Keratinocyte (primary cell): ENCODE measurements at regions not wholly inside any gene's neighbourhood (a gene's known extent, or its start where the extent isn't known, plus 50 kb on each side); places are given as distances from the start of the nearest gene placed in this dataset.

Experiments
- DNase-seq: peaks from one replicate; pipeline ENCODE4 v3.0.0-alpha.2; 2011; ENCODE audit warnings: low read depth, missing footprints, low spot score
- FAIRE-seq: peaks from 2 replicates; lab custom pipeline; 2011; peaks lifted over from hg19 to GRCh38; lab: Jason Lieb, UNC
- H2AFZ ChIP-seq: 2 replicates; pipeline ENCODE4 v1.6.0; 2012; ENCODE audit warnings: low read length, control low read depth, inconsistent platforms; ENCODE audit not compliant: control insufficient read depth
- H3K27ac ChIP-seq: 2 replicates; pipeline ENCODE4 v1.5.1; 2011; ENCODE audit warnings: low read length; ENCODE audit not compliant: control insufficient read depth, insufficient read depth
- H3K27me3 ChIP-seq: 3 replicates; pipeline ENCODE4 v1.6.0; 2011; ENCODE audit warnings: low read length; ENCODE audit not compliant: control insufficient read depth, insufficient read depth; ENCODE audit errors: extremely low read depth
- H3K36me3 ChIP-seq, 2 experiments: 2 replicates in 1 of 2; 3 replicates in 1 of 2; pipeline ENCODE4 v1.5.1; 2011; ENCODE audit warnings: low read length in 2 of 2, mild to moderate bottlenecking in 1 of 2; ENCODE audit not compliant: control insufficient read depth in 2 of 2, insufficient read depth in 2 of 2; ENCODE audit errors: extremely low read depth in 1 of 2
- H3K4me1 ChIP-seq: 3 replicates; pipeline ENCODE4 v1.5.1; 2011; ENCODE audit warnings: low read length; ENCODE audit not compliant: control insufficient read depth, insufficient read depth; ENCODE audit errors: extremely low read depth
- H3K4me2 ChIP-seq: 3 replicates; pipeline ENCODE4 v1.6.0; 2011; ENCODE audit warnings: low read depth, low read length; ENCODE audit not compliant: control insufficient read depth, insufficient read depth; ENCODE audit errors: extremely low read depth
- H3K4me3 ChIP-seq, 3 experiments: fragments of 200-600 bp in 1 of 3; sonication (generic) in 1 of 3; 2 replicates in 2 of 3; 3 replicates in 1 of 3; pipeline ENCODE4 v1.5.1; 2011 to 2016; ENCODE audit warnings: low read length in 3 of 3, mild to moderate bottlenecking in 3 of 3, control low read depth in 2 of 3, inconsistent platforms in 1 of 3, low read depth in 1 of 3, mixed read lengths in 1 of 3, mixed run types in 1 of 3, moderate library complexity in 1 of 3; ENCODE audit not compliant: control insufficient read depth in 2 of 3, insufficient read depth in 2 of 3; ENCODE audit errors: extremely low read depth in 1 of 3
- H3K79me2 ChIP-seq: 2 replicates; pipeline ENCODE4 v1.6.0; 2012; ENCODE audit warnings: low read length; ENCODE audit not compliant: control insufficient read depth, insufficient read depth
- H3K9ac ChIP-seq: 3 replicates; pipeline ENCODE4 v1.6.0; 2011; ENCODE audit warnings: low read length; ENCODE audit not compliant: control insufficient read depth, insufficient read depth; ENCODE audit errors: extremely low read depth
- H3K9me1 ChIP-seq: 3 replicates; pipeline ENCODE4 v1.6.0; 2011; ENCODE audit warnings: low read length; ENCODE audit not compliant: control insufficient read depth, insufficient read depth; ENCODE audit errors: extremely low read depth
- H3K9me3 ChIP-seq: 2 replicates; pipeline ENCODE4 v1.5.1; 2012; ENCODE audit warnings: low read depth, low read length; ENCODE audit not compliant: control insufficient read depth
- H4K20me1 ChIP-seq: 3 replicates; pipeline ENCODE4 v1.6.0; 2011; ENCODE audit warnings: low read length; ENCODE audit not compliant: control insufficient read depth, insufficient read depth; ENCODE audit errors: extremely low read depth
- CTCF ChIP-seq, 3 experiments: IDR thresholded peaks in 1 of 3; conservative IDR thresholded peaks in 1 of 3; optimal IDR thresholded peaks in 1 of 3; 2 replicates in 2 of 3; 3 replicates in 1 of 3; pipeline versions ENCODE3 to v1.5.1; 2011; ENCODE audit warnings: low read length in 3 of 3, mild to moderate bottlenecking in 3 of 3, moderate library complexity in 2 of 3, control low read depth in 1 of 3, inconsistent platforms in 1 of 3; ENCODE audit not compliant: insufficient read depth in 2 of 3; ENCODE audit errors: extremely low read depth in 1 of 3
- EZH2 ChIP-seq: IDR thresholded peaks from one replicate; pipeline ENCODE4 v1.6.1; 2012; ENCODE audit warnings: inconsistent platforms, mild to moderate bottlenecking, low read length, moderate library complexity
- dilution Hi-C: fragments of 300-500 bp; cut with MboI; formaldehyde crosslinking; loops from one replicate; pipeline ENCODE4 v1.7.0; 2020; ENCODE audit warnings: low sequenced_read_pairs; ENCODE audit not compliant: extremely low pct_ligation_motif_present

GRCh38 chr2:15766911-15767597 lies 173.3 kb upstream of the MYCN start:
- Histone ChIP-seq H4K20me1 (no peaks in the 10 kb centered on the region), H3K9me3 (no peaks in the 10 kb centered on the region), H3K27ac (no peak overlapping the region), H3K36me3 (no peaks in the 10 kb centered on the region), H3K9ac (no peak overlapping the region), H3K79me2 (no peaks in the 10 kb centered on the region), H3K4me2 (no peak overlapping the region), H2AFZ (no peak overlapping the region), H3K9me1 (no peaks in the 10 kb centered on the region), H3K4me3 (no peak overlapping the region), H3K27me3 (no peaks in the 10 kb centered on the region), H3K4me1 (no peaks in the 10 kb centered on the region)
- DNase-seq (no peak), FAIRE-seq (no peak)
- dilution Hi-C loops = no loop called here
- TF ChIP-seq EZH2 = no peak
- no peak for TF ChIP-seq CTCF (optimal IDR thresholded peaks at IDR 0.05 in 1 of 3, IDR thresholded peaks at IDR 0.05 in 1 of 3, conservative IDR thresholded peaks at IDR 0.05 in 1 of 3; ENCODE audit: extremely low read depth in 1 of 3, insufficient read depth in 2 of 3, low read length in 3 of 3)

DNA sequence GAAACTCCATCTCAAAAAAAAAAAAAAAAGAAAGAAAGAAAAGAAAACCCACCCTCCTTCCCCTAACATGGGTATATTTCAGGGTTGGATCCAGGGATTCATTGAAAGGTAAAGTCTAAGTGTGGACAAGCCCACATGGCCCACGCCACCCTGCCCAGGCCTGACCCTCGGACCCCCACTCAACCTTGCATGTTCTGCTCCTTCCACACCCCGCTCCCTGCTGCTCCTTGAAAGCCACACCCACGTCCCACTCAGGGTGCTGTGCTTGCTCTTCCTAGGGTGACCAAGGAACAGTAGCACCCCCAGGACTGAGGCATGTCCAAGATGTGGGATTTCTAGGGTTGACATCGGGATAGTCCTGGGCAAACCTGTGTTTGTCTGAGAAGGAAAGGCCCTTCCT lies 172.7 kb upstream of the MYCN start:
- Histone ChIP-seq H3K9ac (no peak overlapping the region), H4K20me1 (no peaks in the 10 kb centered on the region), H3K9me3 (no peaks in the 10 kb centered on the region), H3K79me2 (no peaks in the 10 kb centered on the region), H3K27me3 (no peaks in the 10 kb centered on the region), H2AFZ (no peak overlapping the region), H3K36me3 (no peaks in the 10 kb centered on the region), H3K4me1 (no peaks in the 10 kb centered on the region), H3K27ac (no peak overlapping the region), H3K9me1 (no peaks in the 10 kb centered on the region), H3K4me2 (no peak overlapping the region), H3K4me3 (no peak overlapping the region)
- DNase-seq (no peak), FAIRE-seq (no peak)
- dilution Hi-C loops = no loop called here
- no peak for TF ChIP-seq CTCF (optimal IDR thresholded peaks at IDR 0.05 in 1 of 3, IDR thresholded peaks at IDR 0.05 in 1 of 3, conservative IDR thresholded peaks at IDR 0.05 in 1 of 3; ENCODE audit: extremely low read depth in 1 of 3, insufficient read depth in 2 of 3, low read length in 3 of 3)
- TF ChIP-seq EZH2 = no peak
